Head of caudate nucleus (tissue), 42 donors: ENCODE measurements at regions not wholly inside any gene's neighbourhood (a gene's known extent, or its start where the extent isn't known, plus 50 kb on each side); places are given as distances from the start of the nearest gene placed in this dataset.

ENCODE experiments used
- DNase-seq, 42 donors: peaks; one replicate each; pipeline versions ENCODE4 v3.0.0 to v3.0.0-alpha.2; 2020 to 2021; ENCODE audit warnings: mixed read lengths in 7 of 42
- intact Hi-C: fragments of 100-400 bp; cut with DNase I; formaldehyde crosslinking; loops from one replicate; pipeline ENCODE4 v1.15.0; 2022

DNA sequence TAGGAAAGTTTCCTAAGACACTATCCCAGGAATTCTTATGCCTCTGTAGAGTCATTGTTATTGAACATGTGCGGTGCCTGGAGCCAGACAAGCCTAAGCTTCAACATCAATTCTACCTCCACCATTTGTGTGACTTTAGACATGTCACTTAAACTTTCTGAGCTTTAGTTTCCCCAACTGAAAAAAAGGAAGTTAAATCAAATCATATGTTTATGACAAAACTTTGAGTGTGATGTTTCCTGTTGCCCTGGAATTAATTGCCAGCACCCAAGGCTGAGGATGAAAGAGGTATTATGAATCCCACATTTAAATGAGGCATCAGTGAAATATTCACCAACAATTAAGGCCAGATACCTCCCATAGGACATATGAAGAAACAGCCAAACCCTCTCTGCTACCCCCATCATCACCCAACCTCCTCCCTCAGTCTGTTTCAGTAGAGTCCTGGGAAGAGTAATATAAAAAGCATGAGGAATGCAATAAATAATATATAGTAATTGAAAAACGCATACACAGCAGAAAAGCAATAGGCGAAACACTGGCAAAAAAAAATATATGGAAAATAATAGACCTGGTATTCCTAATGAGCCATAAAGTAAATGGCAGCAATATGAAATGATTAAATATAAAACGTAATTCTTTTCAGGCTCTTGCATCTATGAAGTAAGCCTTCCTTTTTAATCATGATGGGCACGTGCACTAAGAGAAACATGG is 182.0 kb upstream of the DCN start:
- intact Hi-C loops = no loop called here
- DNase-seq = no peak

DNA sequence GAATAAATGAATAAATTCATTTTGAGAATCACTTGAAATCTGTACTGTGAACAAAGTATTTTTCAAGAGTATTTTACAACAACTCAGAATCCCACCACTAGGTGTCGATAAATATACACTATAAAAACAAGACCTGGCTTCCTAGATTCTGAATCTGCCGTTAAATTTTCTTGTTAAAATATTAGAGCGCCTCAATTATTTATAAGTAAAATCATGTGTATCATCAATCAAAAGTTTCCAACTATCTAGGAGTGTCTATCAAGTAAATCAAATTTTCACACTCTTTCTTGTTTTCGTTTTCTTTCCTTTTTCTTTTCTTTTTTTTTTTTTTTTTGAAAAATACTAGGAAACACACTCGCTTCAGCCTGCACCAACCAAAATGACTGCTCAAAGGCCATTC is 179.2 kb upstream of the DCN start:
- intact Hi-C loops = no loop called here
- peak in 2 of 42 donors; percentile 13 for DNase-seq

DNA sequence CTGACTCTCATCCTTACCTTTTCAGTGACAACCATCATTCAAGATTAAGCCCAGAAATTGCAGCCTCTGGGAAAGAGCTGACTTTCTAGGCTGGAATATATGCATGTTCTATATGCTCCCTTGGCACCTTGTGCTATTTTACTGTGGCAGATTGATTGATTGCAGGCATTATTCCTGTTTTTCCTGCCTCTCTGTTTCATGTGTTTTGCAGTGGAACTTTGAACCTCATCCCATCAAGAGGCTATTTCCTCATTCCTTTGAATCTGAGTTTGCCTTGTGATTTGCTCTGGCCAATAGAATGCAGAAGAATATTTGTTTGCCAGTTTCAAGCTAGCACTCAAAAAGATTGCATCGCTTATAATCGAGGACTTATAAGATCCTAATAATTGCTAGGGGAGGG is 174.8 kb upstream of the DCN start:
- no peak for DNase-seq
- intact Hi-C loops = loop anchor here (10.0 kb wide), 1 partner anchor 383 kb away; no protein-coding TSS in a partner anchor

DNA sequence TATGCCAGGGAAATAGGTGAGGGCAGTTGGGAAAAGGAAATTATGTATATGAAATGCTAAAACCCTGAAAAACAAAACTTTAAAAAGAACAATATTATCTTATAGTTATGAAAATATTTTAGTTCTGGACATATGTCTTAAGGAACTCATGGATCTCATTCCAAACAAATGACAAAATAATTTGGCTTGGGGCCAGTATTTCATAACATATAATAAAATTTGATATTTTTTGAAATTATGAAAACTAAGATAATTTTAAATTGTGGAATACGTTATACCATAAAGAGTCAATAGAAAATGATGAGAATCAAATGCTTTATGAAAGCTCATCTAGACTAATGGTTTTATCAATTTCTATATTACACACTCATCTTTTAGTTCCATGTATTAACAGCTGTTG is 173.8 kb upstream of the DCN start:
- DNase-seq = no peak
- intact Hi-C loops = loop anchor here (10.0 kb wide), 1 partner anchor 382 kb away; no protein-coding TSS in a partner anchor

DNA sequence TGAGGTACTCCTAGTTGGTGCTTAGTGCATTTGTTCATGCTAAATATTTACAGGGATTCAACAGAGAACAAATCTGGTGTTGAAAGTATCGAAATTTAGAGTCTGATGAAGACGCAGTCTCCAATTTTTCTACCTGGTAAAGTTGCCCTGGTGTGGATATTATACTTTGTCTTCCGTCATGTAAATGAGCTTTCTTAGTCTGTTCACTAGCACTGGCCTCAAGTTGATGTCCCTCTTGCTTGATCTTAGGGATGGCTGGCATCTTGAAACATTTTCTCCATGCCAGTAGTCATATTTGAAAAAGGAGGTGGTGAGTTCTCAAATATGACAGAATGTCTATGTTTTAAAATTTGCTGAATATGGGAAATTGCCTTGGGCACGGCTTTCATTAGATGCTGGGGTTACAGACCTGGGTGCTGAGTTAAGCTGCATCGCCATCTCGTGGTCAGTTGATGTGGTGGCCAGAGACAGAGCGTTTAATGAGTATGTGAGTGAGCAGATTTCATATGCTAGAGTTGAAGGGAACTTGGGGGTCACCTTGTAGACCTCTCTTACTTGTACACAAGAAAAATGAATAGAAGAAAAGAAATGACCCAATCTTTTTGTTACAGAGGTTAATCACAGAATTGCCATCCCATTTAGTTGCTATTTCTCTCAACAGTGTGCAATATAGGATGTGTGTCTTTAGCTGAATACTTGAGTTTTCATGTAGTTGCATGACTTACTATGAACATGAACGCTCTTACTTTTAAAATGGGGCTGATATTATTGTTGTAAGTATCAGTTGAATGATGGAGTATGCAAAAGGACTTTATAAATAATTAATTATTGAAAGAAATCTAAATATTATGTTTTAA is 172.8 kb upstream of the DCN start:
- intact Hi-C loops = loop anchor here (10.0 kb wide), 1 partner anchor 381 kb away; no protein-coding TSS in a partner anchor
- DNase-seq = peak; percentile 24 to 89 (median 70)

DNA sequence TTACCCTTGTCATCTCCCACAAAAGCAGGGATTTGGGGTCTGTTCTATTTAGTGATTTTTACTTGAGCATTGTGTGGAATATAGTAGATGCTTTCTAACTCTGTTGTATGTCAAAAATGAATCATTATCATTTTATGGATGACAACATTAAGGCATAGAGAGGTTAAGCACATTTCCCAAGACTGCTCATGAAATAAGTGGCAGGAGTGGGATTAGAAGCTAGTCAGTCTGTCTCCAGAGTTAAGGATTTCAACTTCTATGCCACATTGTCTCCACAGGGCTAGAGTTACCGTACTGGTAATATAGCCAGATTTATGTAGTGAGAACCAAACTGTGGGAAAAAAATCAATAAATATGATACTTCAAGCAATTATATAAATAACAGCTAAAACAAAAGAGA is 170.6 kb upstream of the DCN start:
- DNase-seq = no peak
- intact Hi-C loops = loop anchor here (10.0 kb wide), 1 partner anchor 378 kb away; no protein-coding TSS in a partner anchor

DNA sequence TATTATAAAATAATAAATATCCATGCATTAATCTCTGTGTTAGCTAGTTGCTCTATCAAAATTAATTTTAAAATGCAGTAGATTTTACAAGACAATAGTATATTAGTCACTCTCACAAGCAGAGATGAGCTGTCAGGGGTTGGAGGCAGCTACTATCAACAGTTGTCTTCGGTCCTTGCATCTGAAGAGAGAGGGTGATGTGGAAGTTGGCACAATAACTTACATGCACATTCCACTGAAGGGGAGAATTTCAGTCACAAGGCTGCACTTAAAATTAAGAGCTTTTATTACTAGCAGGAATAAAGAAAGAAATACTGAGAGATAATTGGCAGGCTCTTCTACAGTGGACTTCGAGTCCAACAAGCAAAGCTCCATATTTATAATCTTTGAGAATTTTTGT is 166.9 kb upstream of the DCN start:
- intact Hi-C loops = no loop called here
- DNase-seq = no peak

DNA sequence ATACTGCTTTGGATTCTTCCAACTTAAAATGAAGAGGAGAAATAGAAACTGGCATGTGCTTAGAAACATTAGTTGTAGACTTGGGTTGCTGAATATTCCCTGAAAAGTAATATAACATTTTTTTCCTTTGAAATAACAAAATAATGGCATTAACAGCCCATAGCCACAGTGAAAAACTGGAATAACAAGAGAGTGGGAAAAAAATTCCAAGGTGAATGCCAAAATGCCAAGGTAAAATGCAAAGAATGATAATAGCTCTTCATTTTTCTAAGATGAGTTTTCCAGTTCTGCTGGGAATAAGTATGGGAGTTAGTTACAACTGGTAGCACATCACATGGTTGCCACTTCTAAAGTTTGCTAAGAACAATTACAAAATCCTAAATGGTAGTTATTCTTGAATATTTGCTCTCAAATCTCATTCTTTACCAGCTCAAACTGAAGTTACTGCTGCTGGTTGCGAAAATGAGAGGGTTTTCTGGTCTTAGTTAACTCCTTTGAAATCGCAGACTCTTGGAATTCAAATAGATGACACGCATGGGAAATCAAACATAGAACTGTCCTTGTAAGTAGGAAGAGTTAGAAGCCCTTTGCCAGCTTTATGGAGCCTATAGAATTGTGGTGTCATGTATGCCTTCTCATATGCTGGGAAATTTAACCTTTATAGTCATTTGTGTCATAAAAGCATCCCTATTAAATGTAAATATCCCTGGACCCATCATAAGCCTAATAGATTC is 165.0 kb upstream of the DCN start:
- DNase-seq = no peak
- intact Hi-C loops = no loop called here

DNA sequence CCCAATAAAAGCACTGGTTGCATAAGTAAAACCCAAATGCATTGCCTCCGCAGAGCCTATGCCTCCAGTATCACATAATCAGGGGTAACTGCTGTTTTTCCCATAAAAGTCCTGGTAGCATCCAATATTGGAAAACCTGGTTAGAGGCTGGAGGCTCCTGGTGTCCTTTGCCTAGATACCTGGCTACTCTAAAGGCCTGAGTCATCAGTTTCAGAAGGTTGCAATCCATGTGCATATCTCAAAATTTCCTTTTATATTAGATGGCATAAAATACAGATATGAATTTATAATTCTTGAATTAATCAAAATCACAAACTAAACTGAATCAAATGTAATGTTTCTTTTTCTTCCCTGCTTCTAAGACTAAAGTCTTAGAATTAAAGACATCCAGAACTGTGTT is 164.2 kb upstream of the DCN start:
- DNase-seq = no peak
- intact Hi-C loops = no loop called here

DNA sequence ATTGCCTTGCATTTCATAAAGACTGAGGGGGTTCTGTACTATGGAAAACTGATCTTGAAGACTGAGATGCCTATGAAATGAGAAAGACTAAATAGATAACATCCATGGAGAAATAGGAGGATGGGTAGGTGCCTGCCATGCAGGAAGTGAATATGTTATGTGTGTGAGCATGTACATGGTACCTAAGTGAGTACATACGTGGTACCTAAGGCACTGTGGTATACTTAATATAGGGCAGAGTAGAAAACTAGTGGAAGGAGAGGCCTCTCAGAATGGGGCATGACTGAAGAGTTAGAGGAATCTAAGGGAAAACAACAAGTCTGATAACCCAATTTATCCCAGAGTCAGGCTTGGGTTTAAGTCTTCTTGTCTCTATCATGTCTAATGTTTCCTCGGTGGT is 161.8 kb upstream of the DCN start:
- no peak for DNase-seq
- intact Hi-C loops = no loop called here

DNA sequence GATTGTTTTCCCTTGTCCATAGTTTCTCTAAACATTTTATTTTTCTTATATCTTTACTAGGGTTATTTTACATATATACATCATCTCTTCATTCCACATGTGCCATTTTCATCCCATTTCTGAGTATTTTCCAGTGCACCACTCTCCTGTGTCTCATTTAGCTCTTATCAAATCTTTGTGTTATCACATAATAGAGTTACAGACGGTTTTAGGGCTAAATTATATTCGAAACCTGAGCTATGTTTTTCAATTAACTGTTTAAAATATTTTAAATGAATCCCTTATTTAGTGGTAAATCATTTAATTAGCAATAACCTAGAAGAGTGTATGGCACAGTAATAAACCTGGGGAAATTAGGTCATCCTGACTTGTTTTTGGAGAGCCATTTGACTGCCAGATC is 160.4 kb upstream of the DCN start:
- DNase-seq = no peak
- intact Hi-C loops = no loop called here

DNA sequence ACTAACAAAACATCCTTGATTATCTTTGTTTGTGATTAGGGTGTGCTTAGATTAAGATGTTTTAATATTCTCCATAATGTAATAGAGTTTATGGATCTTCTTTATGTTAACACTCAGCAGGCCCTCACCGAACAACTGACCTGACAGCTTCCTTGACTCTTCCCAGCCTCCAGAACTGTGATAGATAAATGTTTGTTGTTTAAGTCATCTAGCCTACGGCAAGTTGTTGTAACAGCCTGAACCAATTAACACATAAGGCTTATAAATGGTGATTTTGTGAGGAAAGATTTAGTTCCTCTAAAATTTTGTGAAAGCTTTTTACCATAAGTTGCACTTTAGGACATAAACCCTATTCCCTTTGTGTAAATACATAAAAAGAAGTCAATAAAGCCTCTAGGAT is 156.5 kb upstream of the DCN start:
- intact Hi-C loops = no loop called here
- no peak for DNase-seq

DNA sequence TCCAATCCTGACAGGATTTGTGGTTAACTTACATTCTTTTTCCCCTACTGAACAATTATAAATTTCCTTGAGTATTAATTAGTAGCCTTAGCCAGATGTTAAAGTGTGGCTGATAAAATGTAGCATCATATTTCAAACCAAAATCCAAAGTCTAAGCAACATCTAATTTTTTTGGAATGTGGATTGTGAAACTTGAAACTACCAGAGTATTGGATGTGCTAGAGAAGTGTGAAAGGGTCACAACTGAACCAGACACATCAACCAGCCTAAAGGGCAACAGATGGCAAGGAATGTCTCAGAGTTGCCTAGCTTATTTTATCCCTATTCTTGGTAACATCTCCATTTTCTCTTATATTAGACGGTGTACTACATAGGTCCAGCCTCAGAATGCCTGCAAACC is 153.1 kb upstream of the DCN start:
- intact Hi-C loops = no loop called here

DNA sequence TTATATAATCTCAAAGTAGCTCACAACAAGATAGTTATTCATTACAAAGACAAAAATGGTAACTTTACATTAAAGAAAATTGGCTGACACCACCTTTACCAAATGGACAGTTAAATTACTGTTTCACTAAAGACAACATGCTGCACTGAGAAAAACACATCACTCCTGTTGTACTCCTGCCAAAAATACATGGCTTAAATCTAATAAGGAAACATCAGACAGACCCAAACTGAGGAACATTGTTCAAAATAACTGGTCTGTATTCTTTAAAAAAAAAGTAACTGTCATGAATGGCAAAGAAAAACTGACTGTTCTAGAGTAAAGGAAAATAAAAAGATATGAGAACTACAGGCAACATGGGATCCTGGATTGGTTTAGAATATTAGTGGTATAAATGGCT is 151.3 kb upstream of the DCN start:
- DNase-seq = no peak
- intact Hi-C loops = no loop called here

More for the DNA sequence above, 153.1 kb upstream of the DCN start:
- no peak for DNase-seq

DNA sequence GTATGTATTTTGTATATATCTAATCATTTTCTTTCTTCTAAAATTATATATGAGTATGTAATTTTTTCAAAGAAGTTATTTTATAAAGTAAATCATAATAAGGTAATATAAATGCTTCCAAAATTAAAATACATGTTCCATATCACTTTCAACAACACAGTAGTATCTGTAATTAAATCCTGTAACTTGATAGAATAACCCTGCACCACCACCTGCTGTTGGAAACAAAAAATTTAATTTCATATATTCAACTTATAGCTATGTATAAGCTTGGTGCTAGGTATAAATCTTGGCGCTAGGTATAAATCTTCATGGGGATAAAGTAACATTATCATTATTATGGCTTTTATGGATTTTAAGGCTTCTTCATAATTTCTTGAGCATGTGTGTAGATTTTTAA is 149.7 kb upstream of the DCN start:
- intact Hi-C loops = no loop called here
- no peak for DNase-seq

DNA sequence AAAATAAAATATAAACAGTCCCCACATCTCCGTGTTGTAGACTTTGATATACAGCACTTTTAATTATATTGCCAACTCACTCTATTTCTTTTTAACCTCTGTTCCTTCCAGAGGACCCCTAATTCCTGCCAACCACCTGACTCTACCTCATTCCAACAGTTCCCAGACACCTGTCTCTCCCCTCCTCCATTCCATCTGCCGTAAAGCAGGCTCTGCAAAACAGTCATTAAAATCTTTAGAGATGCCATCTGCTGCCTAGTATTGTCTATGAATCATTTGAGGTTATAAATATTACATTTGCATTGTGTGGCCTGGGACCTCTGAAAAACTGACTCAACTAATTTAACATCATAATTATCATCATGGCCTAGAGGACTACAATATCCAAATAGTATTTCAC is 148.8 kb upstream of the DCN start:
- intact Hi-C loops = no loop called here
- DNase-seq = no peak

DNA sequence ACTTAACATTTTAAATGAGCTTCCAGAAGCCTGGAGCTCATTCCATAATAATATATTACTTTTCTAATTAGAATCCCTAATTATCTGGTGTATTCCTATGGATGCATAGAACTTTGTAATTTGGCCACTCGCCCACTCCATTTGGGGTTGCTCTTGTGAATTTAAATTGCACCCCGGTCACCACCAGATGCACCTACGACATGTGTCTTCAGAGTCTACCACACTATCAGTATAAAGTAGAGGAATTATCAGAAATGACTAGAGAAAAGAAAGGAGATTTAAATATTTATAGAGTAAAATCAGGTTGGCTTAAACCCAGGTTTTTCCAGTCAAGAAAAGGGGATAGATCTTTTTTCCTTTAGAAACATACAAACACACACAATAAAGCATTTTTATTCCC is 145.8 kb upstream of the DCN start:
- no peak for DNase-seq
- intact Hi-C loops = loop anchor here (10.0 kb wide), 1 partner anchor 144 kb away; the partner anchor contains the start of gene DCN

DNA sequence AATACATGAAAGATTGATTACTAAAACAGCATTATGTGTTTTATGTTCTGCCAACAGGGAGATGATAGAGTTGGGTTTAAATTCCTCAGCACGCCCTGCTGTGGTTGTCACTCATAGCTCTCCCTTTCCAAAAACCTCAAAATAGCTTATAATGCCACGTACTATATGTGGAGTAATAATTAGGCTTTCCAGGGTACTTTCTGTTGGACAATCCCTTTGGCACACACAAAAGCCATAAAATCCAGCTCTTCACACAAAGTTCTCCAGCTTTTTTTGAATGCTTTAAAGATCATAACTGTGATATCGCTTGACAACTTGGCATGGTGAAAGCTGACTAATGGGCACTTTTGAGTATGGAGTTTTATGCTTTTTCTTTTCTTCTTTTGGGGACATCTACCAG is 145.3 kb upstream of the DCN start:
- intact Hi-C loops = loop anchor here (10.0 kb wide), 1 partner anchor 143 kb away; the partner anchor contains the start of gene DCN
- no peak for DNase-seq

DNA sequence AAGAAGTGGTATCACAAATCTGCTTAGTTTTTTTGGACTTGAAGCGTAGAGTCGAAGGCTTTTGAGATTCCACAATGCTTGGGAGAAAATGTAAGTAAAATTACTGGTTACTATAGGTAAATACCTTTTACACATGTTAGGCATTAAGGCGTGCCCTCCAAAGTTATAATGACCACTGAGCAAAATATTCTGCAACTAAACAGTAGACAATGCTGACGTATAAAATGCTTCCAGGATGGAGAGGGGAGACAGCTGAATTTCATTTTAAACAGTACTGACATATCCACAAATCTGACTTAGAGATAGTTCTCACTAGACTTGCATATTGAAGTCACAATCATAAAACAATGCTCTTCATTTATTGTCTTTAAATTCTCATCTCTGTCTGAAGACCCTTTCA is 144.5 kb upstream of the DCN start:
- intact Hi-C loops = loop anchor here (10.0 kb wide), 1 partner anchor 142 kb away; the partner anchor contains the start of gene DCN
- no peak for DNase-seq
